Islet of Langerhans (tissue), 1 donor: ENCODE measurements at regions not wholly inside any gene's neighbourhood (a gene's known extent, or its start where the extent isn't known, plus 50 kb on each side); places are given as distances from the start of the nearest gene placed in this dataset.
"Not testable (repeated sequence)": the region's sequence is repeated elsewhere in the genome, so short reads cannot be mapped to it uniquely, and the experiment has no call there.

ENCODE experiments used
- FAIRE-seq: peaks from one replicate; lab custom pipeline; 2011; peaks lifted over from hg19 to GRCh38; lab: Jason Lieb, UNC

DNA sequence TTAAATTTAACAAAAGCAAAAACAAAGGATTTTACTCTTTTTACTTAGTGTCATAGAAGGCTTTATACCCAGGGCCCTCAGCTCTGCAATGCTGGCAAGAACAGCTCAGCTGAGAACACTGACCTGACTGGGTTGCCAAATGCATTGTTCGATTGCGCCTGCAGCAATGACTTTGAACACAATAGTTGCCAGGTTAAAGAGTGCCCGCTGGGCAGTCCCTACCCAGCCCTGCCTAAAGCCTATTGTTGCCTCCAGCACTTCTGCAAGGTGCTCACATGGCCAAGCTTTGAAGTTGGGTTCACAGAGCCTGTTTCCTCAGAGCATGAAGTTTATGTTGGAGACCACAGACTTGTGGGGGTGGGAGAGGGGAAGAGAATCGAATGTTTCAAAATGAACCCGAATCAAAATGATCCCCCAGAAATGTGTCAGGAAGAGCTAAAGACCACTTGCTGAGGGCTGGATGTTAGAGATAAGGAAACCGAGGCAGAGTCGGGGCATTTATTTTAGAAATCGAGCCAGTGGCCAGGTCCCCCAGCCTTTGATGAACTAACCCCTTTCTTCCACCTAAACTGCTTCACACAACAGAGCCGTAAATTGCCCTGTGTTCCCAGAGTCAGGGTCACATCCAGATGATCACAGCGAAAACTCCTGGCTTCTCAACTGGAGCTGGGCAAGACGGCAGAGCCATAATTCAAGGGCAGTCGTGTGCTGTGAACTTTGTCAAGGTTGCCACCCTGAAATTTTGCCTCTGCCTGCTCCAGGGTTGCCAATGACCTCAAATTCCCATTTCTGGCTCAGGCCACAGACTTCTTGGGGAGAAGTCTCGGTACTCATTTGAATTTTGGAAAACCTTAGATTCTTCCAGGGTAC is 55.0 kb downstream of the FOXA2 start:
- FAIRE-seq = no peak

DNA sequence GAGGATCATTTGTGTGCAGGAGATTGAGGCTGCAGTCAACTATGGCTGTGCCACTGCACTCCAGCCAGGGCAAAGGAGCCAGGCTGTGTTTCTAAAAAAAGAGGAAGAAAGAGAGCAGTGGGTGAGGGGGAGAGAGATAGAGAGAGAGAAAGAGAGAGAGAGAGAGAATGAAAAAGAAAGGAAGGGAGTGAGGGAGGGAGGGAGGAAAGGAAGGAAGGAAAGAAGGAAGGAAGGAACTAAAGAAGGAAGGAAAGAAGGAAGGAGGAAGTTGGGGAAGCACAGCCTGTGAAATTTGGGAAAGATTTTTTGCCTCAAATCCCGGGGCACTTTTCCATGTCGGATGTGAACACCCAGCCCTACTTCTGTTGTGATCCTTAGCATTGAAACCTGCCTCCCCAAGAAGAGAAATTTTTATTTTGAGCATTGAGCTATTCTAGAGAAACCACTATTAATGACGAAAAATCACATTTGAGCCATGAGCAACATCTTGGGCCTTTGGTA is 57.8 kb downstream of the FOXA2 start:
- FAIRE-seq = no peak

DNA sequence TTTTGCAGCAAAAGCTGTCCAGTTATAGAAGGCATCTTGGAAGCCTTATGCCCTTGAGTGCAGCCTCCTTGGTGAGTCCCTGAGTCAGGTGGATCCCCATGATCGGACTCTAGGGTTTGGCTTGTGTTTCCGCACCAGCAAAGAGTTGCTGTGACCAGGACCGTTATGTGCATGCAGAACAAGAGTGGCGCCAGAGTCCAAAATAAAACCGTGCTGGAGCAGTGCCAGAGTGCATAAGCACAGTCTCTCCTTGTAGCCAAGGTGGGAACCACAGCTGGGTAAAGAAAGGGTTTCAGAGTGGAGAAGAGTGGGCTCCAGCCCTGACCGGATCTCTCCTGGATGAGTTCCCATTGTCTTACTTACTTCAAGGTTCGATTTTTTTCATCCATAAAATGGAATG is 58.6 kb downstream of the FOXA2 start:
- no peak for FAIRE-seq

DNA sequence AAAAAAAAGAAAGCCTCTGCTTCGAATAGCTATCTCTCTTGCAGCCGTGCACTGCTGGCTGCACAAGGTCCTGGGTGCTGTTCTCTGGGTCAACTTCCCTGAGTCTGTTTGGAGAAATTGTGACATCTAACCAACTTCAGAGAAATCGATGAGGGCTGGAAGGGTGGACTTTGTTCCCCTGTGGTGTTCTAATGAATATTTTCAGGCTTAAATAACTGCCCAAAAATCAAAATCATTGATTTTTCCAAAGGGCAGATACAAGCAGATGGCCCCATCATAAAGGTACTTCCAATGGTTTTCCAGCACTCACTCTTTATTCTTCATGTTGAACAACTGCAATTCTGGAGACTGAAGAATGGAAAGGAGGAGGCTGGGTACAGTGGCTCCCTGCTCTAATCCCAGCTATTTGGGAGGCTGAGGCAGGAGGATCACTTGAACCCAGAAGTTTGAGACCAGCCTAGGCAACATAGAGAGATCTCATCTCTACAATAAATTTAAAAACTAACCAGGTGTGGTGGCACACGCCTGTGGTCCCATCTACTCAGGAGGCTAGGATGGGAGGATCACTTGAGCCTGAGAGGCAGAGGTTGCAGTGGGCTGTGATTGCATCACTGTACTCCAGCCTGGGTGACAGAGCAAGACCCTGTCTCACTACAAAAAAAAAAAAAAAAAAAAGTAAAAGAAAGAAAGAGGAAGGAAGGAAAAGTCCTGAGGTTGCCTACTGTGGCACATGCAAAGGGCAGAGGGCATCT is 59.1 kb downstream of the FOXA2 start:
- no peak for FAIRE-seq

DNA sequence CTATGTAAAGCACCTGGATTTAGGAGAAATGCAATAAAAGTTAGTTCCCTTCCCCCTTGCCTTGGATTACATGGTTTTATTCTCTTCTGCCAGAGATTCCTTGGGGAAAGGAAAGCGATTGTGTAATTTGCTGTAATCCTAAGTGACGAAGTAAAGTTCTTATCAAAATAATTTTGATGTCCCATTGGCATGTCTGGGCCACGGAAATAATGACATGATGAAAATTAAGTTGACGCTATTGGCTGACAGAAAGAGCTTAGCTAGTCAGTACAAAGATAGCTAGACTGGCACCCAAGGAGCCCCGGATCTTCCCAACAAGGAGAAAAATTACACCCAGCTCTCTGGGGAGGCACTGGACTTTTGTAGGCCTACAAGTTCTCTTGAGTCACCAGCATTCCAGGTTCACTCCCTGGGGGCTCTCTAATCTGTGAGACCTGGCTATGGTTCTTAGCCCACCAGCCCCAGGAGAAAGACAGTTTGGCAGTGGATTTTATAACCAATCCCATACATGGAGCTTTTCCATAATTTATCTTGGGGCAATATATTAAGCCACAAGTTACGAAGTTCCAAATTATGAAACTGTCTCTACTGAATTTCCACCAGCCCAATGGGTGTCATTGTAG is 59.9 kb downstream of the FOXA2 start:
- peak; percentile 83 for FAIRE-seq

DNA sequence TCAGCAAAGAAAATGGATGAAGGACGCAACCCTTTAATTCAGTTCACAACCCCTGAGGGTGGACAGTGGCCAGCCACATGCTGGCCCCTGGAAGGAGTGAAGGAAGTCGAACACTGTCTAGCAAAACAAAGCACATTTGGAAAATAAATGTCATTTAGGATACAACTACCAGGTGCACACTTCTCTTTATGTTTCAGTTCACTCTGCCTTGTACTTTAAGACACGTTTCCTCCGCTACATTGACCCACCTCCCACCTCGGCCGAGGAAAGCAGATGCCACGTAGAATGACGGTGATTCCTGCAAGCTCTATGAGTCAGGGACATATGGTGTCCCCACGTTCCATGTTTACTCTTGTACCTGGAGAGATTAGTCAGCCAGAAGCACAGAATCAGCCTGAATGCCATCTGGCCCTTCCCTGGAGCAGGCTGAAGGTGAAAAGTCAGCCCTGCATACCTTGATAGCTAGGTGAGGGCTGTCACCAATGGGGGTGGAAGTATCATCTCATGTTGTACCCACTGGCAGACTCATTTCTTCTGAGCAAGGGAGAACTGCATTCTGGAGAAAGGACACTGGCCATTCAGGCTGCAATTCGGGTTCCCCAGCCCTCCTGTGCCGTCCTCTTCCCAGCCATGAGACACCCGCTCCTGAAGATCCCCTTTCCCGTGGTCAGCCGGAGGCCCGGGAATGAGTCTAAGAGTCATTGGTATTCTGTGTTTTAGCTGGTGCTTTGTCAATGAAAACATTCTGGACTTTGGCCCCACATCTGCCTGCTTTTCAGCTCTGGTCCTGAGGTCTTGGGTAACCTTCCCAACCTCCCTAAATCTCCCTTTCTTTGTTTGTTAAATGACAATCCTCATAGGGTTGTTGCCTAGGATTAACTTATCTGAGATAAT is 60.6 kb downstream of the FOXA2 start:
- peak; percentile 99 for FAIRE-seq

DNA sequence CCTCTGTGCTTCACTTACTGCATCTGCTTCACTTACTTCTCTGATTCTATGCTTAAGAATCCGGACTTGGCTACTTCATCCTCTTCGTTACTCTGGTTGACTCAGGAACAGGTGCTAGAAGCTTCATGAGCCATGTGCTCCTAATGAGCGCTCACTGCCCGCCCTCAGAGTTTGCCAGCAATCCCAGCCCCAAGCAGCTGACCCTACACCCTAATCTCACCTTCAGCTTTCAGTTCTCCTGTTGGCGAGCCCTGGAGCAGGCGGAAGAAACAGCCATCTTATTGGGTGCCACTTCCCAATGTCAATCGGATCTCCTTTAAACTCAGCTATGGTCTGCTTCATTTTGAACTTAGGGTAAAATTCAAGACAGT is 61.3 kb downstream of the FOXA2 start:
- peak; percentile 41 for FAIRE-seq

DNA sequence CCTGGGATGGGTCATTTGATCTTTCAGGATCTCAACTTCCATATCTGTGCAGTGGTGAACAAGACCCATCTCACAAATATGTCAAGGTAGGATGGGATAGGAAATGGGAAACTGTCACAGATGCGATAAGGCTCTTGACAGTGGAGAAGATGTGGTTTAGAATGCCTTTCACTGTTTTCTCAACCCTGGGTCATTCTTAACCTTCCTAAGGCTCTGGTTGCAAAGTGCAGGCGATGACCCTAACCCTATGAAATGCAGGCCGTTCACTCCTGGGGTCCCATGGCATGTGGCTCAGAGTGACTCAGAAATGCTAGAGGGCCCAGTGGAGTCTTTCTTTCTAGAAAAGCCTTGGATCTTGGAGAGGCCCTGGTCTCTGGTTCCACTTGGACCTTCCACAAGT is 61.7 kb downstream of the FOXA2 start:
- FAIRE-seq = no peak

DNA sequence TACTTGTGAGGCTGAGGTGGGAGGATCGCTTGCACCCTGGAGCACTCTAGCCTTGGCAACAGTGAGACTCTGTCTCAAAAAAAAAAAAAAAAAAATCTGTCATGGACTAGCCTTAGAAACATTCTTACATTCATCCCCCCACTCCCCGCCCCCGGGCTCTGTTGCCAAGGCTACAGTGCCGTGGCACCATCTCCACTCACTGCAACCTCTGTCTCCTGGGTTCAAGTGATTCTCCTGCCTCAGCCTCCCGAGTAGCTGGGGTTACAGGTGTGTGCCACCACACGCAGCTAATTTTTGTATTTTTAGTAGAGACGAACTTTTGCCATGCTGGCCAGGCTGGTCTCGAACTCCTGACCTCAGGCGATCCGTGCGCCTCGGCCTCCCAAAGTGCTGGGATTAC is 62.4 kb downstream of the FOXA2 start:
- not testable (repeated sequence) for FAIRE-seq

DNA sequence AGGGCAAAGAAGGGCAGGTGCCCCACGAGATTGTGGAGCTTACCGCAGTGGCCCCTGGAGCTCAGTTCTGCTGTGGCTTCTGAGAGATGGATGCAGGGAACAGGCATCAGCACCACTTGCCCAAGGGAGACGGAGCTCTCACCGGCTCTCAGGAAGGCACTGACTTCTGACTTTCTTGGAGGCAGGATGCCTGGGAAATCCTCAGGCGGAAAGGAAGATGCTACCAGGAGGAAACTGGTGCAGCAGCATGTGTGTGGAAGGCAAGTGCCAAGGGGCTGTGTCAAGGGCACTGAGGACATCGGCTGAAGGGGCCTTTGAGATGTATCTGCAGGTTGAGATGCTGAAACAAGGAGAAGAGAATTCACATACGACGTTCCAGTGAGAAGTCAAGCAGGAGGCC is 64.0 kb downstream of the FOXA2 start:
- FAIRE-seq = no peak

DNA sequence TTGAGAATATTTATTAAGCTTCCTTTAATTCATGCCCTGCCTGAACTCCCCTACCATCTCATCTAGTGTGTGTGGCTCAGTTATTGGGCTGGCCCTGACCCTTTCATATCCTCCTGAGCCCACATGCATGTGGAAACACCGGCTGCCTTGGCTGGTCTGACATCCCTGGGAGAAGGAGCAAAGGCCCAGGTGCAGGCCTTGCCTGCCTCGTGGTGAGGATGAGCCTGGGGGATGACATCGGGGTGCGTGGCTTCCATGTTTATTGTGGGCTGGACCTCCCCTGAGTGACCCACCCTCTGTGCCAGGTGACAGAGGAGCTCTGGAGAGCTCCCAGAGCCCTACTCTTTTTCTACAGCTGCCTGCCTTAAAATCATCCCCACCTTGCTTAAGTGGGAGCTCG is 69.1 kb downstream of the FOXA2 start:
- no peak for FAIRE-seq

DNA sequence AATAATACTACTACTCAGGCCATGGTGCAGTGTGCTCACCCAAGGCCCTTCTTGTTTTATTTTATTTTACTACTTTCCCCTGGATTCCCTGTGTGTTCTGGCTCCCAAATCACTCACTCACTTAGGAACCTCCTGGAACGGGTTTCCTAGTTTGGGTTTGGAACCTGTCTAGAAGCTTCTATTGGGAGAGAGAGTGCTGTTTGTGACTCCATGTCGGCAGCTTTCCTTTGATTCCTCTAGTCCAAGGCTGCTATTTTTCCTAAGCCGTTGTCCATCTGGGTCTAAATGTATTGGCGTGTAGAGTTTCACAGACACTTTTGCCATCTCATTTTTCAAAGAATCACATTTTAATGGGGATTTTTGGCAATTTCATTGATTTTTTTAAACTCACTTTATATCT is 70.8 kb downstream of the FOXA2 start:
- no peak for FAIRE-seq

DNA sequence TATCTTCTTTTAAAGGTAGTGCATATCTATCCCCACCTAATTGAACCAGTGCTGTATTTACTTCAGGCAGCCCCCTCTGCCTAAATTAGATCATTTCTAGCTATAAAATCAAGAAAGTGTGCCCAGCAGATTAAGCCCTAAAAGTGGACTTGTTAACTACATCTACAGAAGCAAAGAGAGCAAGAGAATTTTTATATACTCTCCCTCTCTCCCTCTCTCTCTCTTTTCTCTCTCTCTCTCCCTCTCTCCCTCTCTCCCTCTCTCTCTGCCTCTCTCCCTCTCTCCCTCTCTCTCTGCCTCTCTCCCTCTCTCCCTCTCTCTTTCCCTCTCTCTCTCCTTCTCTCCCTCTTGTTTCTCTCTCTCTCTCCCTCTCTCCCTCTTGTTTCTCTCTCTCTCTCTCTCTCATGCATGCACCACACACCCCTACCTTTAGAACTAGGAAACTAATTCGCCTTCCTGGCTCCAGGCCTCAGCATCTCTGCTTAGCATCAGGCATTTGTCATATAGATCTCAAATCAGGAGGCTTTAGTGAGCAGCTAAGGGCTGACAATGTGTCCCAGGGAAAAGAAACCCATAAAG is 71.4 kb downstream of the FOXA2 start:
- no peak for FAIRE-seq

DNA sequence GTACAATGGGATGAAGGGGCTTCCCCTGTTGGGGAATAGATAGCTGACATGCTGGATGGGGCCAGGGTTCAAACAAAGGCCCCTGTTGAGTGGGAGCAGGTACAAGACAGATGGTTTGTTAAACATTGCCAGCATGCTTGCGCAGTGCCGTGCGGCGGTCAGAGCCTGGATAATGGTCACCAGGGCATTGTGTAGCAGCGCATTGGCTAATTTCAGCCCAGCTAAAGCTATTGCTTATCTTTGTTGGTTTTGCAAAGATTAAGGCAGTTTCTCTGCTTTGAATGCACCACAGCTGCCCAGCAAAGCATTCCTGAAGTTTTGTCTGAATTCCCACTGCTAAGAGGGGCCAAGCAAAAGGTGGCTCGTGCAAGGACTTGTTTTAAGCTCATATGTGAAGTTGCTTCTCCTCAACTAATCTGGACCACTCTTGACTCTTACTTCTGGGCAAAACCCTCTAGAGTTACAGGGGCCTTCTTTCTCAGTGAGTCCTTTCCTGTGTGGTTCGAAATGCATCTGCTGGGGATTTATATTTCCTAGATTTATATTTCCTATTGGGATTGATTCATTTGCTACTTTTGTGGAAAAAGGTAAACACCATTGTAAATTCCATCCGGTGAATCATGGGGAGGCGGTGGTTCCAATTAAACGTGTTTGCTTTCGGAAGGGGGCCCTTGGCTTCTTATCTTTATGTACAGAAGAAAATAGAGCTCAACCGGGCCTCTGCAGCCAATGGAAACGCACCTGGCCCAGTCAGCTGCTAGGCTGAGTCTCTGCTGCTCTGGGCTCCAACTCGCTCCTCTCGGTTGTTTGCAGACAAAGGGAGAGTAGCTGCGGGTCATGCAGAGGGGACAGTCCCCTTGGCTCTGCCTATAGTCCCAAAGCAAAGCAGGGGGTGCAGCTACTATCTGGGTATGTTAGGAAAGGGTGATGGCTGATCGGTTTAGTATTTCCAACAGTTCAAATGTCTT is 72.1 kb downstream of the FOXA2 start:
- FAIRE-seq = peak; percentile 93

DNA sequence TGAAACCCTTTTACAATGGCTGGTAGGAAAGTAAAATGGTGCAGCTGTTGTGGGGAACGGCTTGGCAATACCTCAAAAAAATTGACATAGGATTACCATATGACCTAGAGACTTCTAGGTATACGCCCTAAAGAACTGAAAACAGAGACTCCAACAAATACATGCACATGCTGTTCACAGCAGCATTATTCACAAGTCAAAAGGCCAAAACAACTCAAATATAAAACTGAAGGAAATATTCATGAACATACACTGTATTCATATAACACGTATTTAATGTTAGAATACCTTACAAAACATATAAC is 74.6 kb downstream of the FOXA2 start:
- FAIRE-seq = no peak

DNA sequence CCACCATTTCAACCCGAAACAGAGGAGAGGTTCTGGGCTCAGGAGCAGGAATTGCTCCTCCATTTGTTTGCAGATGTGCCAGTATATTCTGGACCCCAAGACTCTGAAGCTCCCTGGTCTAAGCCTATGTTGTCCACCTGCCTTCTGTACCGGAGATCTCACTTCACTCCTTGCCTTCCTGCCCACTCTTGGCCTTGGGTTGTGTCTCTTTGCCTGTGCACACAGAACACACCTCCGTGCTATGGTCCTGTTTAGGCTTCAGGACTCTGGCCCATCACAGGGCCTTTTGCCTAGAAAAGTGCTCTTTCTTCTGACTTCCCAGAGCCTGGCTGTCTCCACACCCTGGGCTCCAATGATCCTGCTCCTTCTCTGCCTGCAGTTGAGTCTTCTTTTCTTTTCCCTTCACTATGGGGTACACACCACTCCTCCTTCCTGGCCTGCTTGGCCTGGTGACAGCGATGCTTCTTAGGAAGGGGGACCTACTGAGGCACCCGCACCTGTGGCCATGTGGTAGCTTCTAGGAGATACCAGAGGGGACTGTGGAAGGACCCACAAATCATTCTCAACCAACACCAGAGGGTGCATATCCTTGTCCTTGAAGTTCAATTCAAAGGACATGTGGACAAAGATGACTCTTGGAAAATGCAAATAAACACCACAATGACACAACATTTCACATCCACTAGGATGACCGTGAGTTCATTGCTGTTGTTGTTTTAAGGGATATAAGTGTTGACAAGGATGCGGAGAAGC is 75.1 kb downstream of the FOXA2 start:
- FAIRE-seq = no peak

DNA sequence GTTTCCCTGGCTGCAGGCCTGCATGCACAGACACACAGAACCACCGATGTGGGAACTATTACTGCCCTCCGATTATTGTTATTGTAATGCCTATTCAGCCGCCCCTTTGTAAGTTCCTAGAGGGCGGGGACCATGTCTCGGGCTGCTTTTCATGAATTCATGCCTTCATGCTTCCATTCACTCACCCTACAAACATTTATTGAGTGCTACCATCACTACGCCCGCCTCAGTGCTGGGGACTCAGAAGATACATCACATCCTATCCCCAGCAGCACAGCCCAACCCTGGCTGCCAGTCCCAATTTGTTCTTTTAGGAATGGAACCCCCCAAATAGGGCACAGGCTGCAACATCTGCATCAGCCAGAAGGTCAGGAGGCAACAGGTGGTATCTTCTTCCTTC is 75.9 kb downstream of the FOXA2 start:
- FAIRE-seq = no peak

DNA sequence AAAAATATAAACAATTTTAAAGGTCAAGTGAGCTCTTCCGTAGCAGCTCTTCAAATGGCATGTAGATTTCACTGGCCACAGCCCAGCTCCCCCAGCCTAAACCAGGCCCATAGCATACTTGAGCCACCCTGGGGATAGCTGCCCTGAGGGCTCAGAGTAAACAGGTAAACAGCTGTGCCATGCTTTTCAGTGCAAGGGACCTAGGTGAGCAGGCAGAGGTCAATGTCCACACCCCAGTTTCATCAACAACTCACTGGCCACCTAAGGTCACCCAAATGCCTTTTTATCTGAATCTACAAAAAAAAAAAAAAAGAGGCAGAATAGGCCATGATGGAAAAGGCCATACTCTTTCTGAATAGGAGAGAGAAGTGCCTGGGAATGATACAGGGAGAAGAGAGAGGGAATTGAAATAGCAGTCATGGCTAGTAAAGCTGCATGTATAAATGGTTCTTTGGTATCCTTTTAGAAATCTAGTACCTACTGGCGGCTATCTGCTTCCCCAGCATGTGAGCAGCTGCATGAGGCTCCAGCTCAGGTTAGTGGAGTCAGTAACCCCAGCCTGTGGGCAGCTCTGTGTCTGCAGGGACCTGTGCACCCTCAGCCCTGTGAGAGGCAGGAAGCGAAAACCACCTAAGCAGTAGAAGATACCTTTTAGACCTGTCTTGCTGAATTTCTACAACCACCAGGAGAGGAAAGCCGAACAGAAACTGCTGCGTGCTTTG is 77.0 kb downstream of the FOXA2 start:
- no peak for FAIRE-seq

DNA sequence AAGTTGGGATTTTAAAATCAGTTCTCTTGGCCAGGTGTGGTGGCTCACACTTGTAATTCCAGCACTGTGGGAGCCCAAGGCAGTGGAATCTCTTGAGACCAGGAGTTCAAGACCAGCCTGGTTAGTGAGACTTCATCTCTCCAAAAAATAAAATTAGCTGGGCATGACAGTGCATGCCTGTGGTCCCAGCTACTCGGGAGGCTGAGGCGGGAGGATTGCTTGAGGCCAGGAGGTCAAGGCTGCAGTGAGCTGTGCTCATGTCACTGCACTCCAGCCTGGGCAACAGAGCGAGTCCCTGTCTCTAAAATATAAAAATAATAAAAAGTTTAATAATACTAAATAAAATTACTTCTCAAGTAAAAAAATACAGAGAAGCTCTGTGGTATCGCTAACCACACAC is 77.5 kb downstream of the FOXA2 start:
- FAIRE-seq = no peak
